GM12873 (cell line): ENCODE measurements at regions not wholly inside any gene's neighbourhood (a gene's known extent, or its start where the extent isn't known, plus 50 kb on each side); places are given as distances from the start of the nearest gene placed in this dataset.

Source experiments
- CTCF ChIP-seq: IDR thresholded peaks from 2 replicates; pipeline ENCODE4 v1.5.1; 2012; ENCODE audit warnings: low read depth, mild to moderate bottlenecking, moderate library complexity, low read length, control low read depth; ENCODE audit not compliant: insufficient read depth; ENCODE audit errors: missing control alignments

GRCh38 chr1:166630369-166630768 is 208.9 kb upstream of the POGK start:
- TF ChIP-seq CTCF, result no peak

GRCh38 chr1:166638137-166638536 is 201.1 kb upstream of the POGK start:
- TF ChIP-seq CTCF, result no peak

GRCh38 chr1:166671627-166672026 is 167.6 kb upstream of the POGK start:
- no peak for TF ChIP-seq CTCF

GRCh38 chr1:166673722-166674121 is 165.6 kb upstream of the POGK start:
- no peak for TF ChIP-seq CTCF

GRCh38 chr1:166675213-166675612 is 164.1 kb upstream of the POGK start:
- no peak for TF ChIP-seq CTCF

GRCh38 chr1:166676981-166677380 is 162.3 kb upstream of the POGK start:
- TF ChIP-seq CTCF, result peak; percentile 12

GRCh38 chr1:166679369-166679768 is 159.9 kb upstream of the POGK start:
- TF ChIP-seq CTCF, result no peak

GRCh38 chr1:166682588-166682987 is 156.7 kb upstream of the POGK start:
- no peak for TF ChIP-seq CTCF
